Brain microvascular endothelial cell (primary cell): ENCODE measurements at regions not wholly inside any gene's neighbourhood (a gene's known extent, or its start where the extent isn't known, plus 50 kb on each side); places are given as distances from the start of the nearest gene placed in this dataset.

Experiments used
- DNase-seq: peaks from one replicate; pipeline ENCODE4 v3.0.0-alpha.2; 2020
- H3K27ac ChIP-seq: fragments of 250-450 bp; sonication (Bioruptor Pico); 2 replicates; pipeline ENCODE4 v1.5.1; 2020; ENCODE audit warnings: mild to moderate bottlenecking, moderate library complexity
- H3K27me3 ChIP-seq: fragments of 250-450 bp; sonication (Bioruptor Pico); replicated peaks from 2 replicates; pipeline ENCODE4 v1.5.1; 2020; ENCODE audit warnings: mild to moderate bottlenecking
- H3K36me3 ChIP-seq: fragments of 250-450 bp; sonication (Bioruptor Pico); replicated peaks from 2 replicates; pipeline ENCODE4 v1.5.1; 2020; ENCODE audit warnings: mild to moderate bottlenecking
- H3K4me3 ChIP-seq: 2 replicates; pipeline ENCODE4 v1.5.1; 2011; ENCODE audit warnings: low read depth, mild to moderate bottlenecking, control low read depth, low read length, moderate library complexity
- in situ Hi-C: cut with HindIII; loops from 2 replicates; pipeline ENCODE4 v1.10.0; 2017; ENCODE audit warnings: low sequenced_read_pairs, low pct_ligation_motif_present
- TF ChIP-seq, protein P1 (sequence below): IDR thresholded peaks from 2 replicates; pipeline ENCODE4 v1.5.1; 2011; ENCODE audit warnings: low read depth, mild to moderate bottlenecking, moderate library complexity, low read length, control low read depth, inconsistent platforms; ENCODE audit errors: missing control alignments

GRCh38 chr2:23312996-23313606 is 71.9 kb upstream of the KLHL29 start:
- H3K27me3 ChIP-seq = no peaks in the 10 kb centered on the region
- H3K27ac ChIP-seq = no peak overlapping the region
- TF ChIP-seq, protein P1, sequence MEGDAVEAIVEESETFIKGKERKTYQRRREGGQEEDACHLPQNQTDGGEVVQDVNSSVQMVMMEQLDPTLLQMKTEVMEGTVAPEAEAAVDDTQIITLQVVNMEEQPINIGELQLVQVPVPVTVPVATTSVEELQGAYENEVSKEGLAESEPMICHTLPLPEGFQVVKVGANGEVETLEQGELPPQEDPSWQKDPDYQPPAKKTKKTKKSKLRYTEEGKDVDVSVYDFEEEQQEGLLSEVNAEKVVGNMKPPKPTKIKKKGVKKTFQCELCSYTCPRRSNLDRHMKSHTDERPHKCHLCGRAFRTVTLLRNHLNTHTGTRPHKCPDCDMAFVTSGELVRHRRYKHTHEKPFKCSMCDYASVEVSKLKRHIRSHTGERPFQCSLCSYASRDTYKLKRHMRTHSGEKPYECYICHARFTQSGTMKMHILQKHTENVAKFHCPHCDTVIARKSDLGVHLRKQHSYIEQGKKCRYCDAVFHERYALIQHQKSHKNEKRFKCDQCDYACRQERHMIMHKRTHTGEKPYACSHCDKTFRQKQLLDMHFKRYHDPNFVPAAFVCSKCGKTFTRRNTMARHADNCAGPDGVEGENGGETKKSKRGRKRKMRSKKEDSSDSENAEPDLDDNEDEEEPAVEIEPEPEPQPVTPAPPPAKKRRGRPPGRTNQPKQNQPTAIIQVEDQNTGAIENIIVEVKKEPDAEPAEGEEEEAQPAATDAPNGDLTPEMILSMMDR = peak; percentile 84
- no peaks in the 10 kb centered on the region for H3K36me3 ChIP-seq
- in situ Hi-C loops = no loop called here
- DNase-seq = peak; percentile 16
- no peak overlapping the region for H3K4me3 ChIP-seq

- no peaks in the 10 kb centered on the region for H3K36me3 ChIP-seq
- H3K27ac ChIP-seq = no peak overlapping the region
- H3K4me3 ChIP-seq = no peak overlapping the region
- H3K27me3 ChIP-seq = no peaks in the 10 kb centered on the region
- in situ Hi-C loops = no loop called here
- no peak for DNase-seq
- TF ChIP-seq, protein P1 = no peak
These were observed 70.3 kb upstream of the KLHL29 start for GRCh38 chr2:23314687-23315086.

- TF ChIP-seq, protein P1 = no peak
- Histone ChIP-seq H3K27ac (no peak overlapping the region), H3K36me3 (no peaks in the 10 kb centered on the region), H3K27me3 (no peaks in the 10 kb centered on the region), H3K4me3 (no peak overlapping the region)
- DNase-seq = no peak
- in situ Hi-C loops = no loop called here
These were observed 64.9 kb upstream of the KLHL29 start for GRCh38 chr2:23320058-23320457.

DNA sequence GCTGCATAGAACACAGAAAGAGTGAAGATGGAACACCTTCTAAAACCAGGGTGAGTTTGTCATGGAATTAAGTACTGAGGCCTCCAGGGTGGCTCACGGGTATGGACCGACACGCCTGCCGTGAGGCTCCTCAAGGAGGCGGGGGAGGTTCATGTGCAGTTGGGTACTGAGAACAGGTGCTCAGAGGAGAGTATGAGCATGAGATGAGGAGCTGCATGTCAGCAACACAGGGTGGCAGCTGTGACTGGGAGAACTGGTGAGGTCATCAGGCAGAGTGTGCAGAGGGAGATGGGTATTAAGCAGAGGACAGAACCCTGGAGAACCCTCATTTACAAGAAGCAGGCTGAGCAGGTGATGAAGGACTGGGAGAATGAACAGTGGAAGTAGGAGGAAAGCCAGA is 63.2 kb upstream of the KLHL29 start:
- Histone ChIP-seq H3K4me3 (no peak overlapping the region), H3K27ac (no peak overlapping the region), H3K36me3 (no peaks in the 10 kb centered on the region), H3K27me3 (no peaks in the 10 kb centered on the region)
- no peak for DNase-seq
- TF ChIP-seq, protein P1 = no peak
- in situ Hi-C loops = no loop called here

- Histone ChIP-seq H3K27me3 (no peaks in the 10 kb centered on the region), H3K4me3 (no peak overlapping the region)
These were observed 62.3 kb upstream of the KLHL29 start for GRCh38 chr2:23322567-23323197.

More at GRCh38 chr2:23322567-23323197, 62.3 kb upstream of the KLHL29 start:
- Histone ChIP-seq H3K36me3 (no peaks in the 10 kb centered on the region), H3K27ac (no peak overlapping the region)
- no peak for DNase-seq
- TF ChIP-seq, protein P1 = no peak
- in situ Hi-C loops = no loop called here
